HG03342 (cell line): ENCODE measurements at regions not wholly inside any gene's neighbourhood (a gene's known extent, or its start where the extent isn't known, plus 50 kb on each side); places are given as distances from the start of the nearest gene placed in this dataset.

Experiments
- ATAC-seq: cut with Tn5 transposase; IDR thresholded peaks from one replicate; pipeline ENCODE4 v1.9.1; 2021; ENCODE audit warnings: mild to moderate bottlenecking, moderate library complexity; ENCODE audit not compliant: unreplicated experiment

DNA sequence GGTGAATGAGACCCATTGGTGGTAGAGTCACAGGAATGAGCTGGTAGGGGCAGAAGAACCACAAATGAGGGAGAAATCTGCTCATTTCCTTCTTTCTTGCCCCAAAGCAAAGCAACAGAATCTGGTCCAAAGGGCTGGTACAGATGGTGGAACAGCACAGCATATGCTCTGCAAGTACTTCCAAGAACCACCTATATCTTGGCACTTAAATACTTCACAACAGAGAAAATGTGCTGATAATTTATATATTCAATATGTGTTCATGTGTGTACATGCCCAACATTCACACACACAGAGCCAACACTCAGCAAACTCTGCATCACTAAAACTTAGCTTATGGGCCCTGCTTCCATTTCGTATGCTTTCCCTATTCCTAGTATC is 884.4 kb upstream of the KLHL29 start:
- no peak for ATAC-seq

DNA sequence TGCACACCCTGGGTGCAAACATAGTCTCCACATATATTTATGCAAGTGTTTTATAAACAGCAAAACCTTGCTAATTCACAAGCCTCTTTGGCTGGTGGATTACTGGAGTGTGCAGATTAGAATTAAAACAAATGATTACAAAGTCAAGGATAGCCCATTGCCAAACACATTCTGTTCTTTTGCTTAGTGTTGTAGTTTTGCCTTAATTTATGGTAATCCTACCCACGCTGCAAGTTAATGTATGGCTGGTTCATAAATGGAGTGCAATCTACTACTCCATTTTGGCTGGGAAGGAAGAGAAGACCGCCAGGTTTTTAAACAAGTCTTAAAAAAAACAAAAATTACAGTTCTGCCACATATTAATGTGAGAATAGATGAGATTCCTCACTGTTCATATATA is 883.1 kb upstream of the KLHL29 start:
- no peak for ATAC-seq

- ATAC-seq: no peak
Observed at GRCh38 chr2:22513563-22513962, 871.4 kb upstream of the KLHL29 start.

DNA sequence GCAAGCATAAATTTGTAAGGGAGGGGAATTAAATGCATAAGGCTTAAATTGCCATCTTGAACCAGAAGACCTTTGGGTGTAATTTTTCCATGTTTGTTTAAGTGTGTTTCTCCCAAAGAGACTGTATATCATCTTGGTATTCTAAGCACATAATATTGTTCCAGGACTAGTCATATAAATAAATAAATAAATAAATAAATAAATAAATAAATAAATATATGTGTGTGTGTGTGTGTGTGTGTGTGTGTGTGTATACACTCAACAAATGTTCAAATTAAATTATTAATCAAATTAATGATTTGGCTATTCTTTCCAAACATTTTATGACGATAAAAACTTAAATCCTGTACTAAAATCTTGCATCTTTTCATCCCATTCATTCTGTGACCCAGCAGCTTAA is 867.8 kb upstream of the KLHL29 start:
- ATAC-seq: no peak

DNA sequence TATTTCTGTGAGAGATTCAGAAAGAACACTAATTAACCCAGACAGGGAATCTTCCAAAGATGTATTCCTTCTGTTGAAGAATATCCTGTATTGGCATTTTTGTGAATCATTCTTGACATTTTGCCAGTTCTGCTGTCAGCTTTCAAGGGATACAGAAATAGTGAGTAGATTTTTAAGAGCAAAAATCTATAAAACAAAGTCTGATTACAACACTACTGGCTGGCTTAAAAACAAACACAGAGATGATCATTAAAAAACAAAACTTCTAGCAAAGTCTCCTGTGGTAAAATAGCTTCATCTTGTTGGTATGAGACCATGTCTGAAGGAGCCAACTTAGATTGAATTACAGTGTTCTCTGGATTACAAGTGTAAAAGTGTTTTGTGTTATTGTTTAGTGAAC is 866.3 kb upstream of the KLHL29 start:
- no peak for ATAC-seq

DNA sequence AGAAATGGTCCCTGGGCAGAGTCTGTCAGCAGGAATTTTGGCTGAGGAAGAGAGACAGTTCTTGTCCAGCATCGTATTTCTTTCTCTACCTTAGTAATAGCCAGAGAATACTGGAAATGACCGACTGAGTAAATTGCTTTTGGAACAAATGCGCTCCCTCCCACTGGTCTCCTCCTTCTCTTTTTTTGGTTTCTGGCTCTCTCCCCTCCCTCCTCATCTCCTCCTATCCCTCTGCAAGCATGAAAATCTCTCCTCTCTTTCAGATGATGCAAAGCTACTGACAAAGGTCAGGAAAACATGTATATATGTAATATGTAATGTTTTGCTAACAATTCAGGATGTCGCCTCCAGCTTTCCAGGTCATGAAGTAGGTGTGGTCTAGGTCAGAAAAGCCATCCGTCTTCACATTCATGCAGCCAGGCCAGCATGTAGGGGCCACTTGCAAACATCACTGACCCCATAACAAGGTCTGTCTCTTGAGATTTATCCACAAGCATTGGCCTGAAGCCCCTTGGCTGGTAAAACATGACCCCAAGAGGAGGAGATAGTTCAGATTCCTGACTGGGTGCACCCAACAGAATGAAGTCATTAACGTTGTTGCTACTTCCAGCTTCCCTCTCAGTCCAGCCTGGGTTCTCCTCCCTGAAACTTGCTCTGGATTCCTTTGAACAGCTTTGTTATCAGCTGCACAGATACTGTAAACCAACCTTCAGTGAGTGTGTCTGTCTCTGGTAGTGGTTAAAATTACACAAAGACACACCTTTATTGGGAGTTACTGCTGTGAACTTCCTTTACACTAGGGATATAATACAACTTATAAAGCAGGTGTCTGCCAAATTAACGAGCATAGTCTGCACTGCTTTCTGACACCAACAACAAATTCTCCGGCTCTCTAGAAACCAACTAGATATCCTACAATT is 864.4 kb upstream of the KLHL29 start:
- no peak for ATAC-seq

DNA sequence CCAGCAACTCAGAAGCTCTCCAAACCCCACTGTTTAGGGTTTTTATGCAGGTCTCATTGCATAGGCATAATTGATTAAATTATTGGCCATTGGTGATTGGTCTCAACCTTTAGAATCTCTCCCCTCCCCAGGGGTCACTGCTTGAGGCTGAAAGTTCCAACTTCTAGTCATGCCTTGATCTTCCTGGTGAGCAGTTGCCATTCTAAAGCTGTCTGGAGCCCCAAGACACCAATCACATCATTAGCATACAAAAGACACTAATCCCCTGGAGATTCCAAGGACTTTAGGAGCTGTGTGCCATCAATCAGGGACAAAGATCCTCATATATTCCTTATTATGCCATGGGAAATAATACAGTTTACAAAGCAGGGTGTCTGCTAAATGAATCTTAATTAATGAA is 863.4 kb upstream of the KLHL29 start:
- ATAC-seq: no peak

DNA sequence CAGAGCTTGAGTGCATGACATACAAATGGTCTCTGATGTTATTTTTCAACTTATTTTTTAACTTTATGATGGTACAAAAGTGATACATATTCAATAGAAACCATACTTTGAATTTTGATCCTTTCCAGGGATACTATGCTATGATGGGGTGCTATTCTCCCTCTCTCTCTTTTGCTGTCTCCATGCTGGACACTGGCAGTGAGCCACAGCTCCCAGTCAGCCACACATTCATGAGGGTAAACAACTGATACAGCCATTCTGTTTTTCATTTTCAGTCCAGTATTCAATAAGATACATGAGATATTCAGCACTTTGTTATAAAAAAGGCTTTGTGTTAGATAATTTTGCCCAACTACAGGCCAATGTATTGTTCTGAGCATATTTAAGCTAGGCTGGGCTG is 859.3 kb upstream of the KLHL29 start:
- no peak for ATAC-seq

DNA sequence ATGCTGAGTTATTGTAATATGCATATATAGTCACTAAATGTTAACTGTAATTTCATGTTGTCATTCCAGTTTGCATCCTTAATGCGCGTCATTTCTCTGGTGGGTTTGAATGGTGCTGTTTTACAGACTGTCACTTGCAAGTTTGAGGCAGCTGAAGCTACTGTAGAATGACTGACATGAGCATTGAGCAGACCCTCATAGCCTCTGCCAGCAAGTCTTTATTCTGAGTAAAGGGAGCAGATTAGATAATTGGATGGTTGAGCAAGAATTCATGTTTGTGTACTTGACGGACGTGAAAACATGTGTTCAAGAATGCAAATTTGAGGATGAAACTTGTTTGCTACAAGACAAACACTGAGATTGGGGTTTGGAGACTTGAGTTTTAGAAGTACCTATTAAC is 854.8 kb upstream of the KLHL29 start:
- ATAC-seq: no peak

DNA sequence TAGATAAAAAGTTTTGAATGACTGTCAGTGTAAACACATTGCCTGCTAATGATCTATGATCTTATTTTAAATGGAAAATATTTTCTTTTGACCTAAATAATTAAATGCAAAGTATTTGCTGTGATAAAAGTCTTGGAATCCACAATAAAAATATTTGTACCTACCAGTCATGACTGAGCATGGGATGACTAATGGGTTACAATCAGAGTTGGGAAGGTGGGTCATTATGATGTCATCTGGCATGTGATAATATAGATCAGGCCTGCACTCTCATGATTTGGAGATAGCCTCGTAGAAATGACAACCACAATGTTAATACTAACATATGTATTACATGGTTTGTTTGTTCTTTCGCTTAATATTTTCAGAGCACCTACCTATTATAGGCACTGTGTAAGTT is 848.8 kb upstream of the KLHL29 start:
- ATAC-seq: no peak

DNA sequence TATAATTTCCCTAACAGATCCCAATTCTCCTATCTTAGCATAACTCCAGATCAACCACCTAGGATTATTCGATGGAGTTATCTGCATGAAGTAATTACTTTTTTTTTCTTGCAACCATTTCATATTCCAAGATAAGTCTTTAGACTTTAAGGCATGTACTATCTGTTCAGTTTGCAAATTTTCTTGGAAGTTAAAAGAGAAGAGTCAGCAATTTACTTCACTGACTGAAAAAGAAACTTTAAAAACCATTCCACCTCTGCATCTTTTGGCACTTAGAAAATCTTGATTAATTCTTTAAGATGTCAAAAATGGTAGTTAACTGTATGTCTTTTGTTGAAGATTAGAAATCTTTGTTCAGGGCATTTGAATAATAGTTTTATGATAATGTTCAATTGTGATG is 830.5 kb upstream of the KLHL29 start:
- no peak for ATAC-seq

DNA sequence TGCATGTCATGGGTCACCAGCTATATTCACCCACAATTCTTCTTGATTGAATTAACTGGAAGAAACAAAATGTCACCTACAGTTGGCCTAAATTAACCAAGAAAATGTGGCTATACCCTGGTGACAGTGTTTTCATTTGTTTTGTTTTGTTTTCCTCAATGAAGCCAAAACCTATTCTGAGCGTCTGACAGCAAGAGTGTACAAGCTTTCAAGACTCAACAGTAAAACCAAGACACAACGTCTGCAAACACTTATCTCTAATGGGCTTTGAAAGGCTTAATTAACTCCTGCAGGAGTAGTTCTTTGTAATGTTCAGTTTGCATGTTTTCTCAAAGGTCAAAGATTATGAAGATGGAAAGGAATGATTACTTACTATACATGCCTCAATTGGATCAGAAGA is 827.6 kb upstream of the KLHL29 start:
- ATAC-seq: no peak

GRCh38 chr2:22560021-22560420 is 825.0 kb upstream of the KLHL29 start:
- no peak for ATAC-seq

DNA sequence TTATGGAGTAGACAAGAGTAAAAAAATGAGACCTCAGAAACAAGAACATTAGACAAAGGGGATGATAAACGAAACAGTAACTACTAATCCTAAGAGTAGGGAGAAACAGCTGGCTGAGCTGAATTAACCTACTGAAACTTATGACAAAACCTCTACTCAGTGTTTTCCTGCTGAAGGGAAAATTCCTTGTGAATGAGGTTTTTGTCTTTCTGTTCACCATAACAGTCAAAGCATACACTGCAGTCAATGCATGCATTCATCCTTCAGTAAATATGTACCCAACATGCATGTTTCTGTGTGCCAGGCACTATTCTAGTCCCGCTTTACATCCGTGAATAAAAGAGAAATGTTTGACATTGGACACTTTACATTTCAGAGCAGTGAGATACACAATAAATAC is 805.6 kb upstream of the KLHL29 start:
- no peak for ATAC-seq

- ATAC-seq: no peak
Observed at GRCh38 chr2:22582107-22582506, 802.9 kb upstream of the KLHL29 start.

DNA sequence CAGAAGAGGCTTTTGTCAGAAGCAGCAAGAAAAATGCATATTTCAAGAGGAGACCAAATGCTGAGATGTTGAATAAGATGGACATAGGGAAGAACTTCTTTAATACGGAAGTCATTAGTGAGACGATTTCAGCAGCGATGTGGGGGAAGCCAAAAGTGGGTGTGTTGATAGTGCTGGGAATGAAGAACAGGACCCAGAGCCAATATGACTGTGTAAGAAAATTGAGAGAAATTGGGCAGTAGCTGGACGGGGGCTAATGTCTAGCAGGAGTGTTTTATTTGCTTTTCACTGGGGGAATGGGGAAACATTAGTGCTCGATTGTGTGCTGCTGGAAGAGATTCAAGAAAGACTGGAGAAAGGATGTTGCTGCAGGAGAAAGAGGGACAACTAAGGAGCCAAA is 788.7 kb upstream of the KLHL29 start:
- no peak for ATAC-seq

- ATAC-seq: no peak
Observed at GRCh38 chr2:22600156-22600555, 784.8 kb upstream of the KLHL29 start.

DNA sequence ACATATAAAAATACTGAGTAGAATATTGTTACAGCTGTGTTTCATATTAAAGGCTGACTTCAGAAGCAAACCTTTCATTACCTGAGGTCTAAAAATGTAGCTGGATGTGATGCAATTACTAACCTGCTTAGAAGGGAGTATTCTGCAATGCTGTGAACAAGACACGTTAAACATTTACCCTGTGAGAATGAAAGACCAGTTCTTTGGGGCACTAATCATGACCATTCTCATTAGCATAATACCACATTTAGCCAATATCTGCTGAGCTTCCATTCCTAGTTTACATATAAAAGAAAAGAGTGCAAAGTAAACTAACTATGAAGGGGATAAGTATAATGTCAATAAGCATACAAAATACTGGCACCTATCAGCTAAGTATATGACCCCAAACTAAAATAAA is 784.0 kb upstream of the KLHL29 start:
- no peak for ATAC-seq

DNA sequence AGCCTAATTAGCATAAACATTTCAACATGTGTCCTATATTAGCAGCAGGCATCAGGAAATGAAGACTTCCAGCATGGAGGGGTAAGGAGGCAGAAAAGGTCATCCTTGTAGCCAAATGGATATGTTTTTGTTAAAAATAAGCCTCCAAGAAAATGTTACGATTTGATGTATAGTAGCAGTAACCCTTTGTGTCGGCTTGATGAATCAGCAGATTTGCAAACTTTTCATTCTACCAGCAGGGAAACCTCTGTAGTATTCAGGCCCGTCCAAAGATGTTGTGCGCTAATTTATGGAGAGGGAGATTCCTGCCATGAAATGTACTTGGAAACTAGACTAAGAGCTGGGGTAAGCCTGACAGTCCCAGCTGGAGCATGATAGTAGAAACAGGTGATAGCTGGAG is 780.8 kb upstream of the KLHL29 start:
- no peak for ATAC-seq

DNA sequence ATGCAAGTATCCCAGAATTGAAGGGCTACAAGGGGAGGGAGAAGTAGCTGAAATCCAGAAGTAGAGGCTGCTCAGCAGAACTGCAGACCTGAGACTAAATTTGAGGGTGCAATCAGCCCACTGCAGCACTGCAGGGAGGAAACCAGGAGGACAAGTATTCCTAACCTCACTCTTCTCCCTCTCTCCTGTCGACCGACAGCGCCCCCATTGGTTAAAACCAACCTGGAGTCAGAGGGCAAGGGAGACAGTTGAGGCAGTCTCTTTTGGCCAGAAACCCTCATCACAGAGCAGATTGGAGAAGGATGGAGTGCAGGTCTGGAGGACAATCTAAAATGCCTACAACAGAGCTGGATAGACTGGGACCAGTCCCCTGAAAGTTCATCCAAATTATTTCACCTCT is 768.9 kb upstream of the KLHL29 start:
- no peak for ATAC-seq

DNA sequence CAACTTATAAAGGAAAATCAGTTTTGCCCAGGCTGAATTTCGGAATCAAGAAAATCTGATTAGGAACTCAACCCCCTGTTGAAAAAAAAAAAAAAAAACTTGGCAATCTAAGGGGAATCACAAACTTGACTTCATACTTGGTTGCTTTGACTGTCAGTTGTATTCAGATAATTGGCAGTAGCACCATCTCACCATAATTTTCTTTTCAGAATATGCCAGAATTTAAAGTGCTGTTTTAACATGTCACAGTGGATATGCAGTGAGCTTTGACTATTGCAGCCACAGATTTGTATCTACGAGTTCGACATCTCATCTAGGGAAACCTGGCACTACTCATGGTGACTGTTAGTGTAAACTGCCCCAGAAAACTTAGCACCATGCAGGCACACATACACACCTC is 761.4 kb upstream of the KLHL29 start:
- ATAC-seq: no peak

GRCh38 chr2:22626621-22627020 is 758.4 kb upstream of the KLHL29 start:
- no peak for ATAC-seq

DNA sequence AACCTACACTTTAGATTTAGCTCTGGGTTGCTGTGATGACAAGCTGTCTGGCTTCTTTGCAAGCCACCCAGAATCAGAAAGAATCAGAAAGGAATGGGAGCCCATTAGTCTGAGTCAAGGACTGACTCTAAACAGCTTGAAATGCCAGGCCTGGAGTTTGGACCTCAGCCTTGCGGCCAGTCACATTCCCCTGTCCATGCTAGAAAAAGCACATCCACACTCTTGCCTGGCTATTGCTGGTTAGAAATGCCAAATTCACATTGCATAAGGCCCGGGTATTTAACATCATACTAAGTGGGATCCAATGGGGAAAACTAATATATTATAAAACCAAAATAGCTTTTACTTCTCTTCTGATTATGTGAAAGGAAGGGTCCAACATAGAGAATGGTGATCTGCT is 756.8 kb upstream of the KLHL29 start:
- ATAC-seq: no peak
